GM19463 (cell line): ENCODE measurements at regions not wholly inside any gene's neighbourhood (a gene's known extent, or its start where the extent isn't known, plus 50 kb on each side); places are given as distances from the start of the nearest gene placed in this dataset.
"Not testable (repeated sequence)": the region's sequence is repeated elsewhere in the genome, so short reads cannot be mapped to it uniquely, and the experiment has no call there.

ENCODE experiments used
- ATAC-seq: cut with Tn5 transposase; IDR thresholded peaks from one replicate; pipeline ENCODE4 v1.9.1; 2021; ENCODE audit warnings: mild to moderate bottlenecking, moderate library complexity; ENCODE audit not compliant: unreplicated experiment

DNA sequence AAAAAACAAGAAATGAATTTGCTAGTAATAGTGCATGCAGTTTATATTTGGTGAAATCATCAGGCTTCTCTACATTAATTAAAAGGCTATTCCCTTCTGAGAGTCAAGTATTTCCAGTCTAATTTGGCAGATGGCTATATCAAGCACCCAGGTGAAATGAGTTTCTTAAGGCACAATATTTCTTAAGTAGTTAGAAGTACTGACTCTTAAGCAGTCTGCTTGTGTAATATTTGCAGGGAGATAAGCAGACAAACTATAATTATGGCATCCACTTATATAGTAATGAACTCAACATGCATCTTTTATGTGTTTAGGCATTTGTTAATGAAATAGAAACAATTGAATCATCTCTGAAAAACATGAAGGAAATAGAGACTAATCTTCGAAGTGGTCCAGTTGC, 189.2 kb downstream of the UTRN start:
- no peak for ATAC-seq

DNA sequence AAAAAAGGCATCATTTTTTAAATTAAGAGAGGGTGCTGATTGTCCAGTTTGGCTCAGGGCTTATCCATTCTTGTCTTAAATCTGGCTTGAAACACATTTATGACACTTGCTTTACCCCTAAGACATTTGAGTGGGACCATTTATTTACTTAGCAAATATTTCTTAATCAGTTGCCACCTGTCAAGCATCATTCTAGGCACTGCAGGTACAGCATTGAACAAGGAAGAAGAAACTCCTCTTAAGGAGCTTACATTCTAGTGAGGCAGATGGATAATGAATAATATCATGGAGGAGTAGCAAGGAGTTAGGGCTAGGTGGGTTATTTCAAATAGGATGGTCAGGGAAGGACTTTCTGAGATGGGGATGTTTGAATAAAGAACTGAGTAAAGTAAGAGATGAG, 189.8 kb downstream of the UTRN start:
- no peak for ATAC-seq

DNA sequence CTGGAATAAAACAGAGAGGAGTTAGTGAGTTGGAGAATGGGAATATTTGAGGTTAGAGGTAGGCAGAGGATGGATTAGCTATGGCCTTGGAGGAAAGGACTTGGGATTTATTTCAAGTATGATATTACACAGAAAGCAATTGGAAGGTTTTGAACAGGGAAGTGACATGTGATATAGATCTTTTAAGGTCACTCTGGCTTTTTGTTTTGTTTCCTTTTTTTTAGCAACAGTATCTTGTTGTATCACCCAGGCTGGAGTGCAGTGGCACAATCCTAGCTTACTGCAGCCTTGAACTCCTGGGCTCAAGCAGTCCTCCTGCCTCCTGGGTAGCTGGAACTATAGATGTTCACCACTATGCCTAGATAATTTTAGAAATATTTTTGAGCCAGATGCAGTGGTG, 190.3 kb downstream of the UTRN start:
- ATAC-seq = no peak

DNA sequence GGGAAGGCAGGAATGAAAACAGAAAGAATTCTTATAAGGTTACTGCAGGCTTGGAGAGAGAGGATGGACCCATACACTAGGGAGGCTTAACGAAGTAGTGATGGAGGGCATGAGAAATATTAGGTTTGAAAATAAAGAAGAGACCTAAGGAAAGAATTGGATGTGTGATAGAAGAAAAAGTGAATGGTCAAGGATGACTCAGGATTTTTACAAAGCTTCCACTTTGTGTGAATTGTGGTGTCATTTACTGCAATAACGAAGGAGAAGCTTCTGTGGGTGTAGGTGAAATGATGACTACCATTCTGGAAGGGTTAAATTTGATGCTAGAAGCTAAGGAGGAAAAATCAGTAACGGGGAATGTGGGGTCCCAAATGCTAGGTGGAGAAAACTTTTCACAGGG, 191.2 kb downstream of the UTRN start:
- ATAC-seq = no peak

DNA sequence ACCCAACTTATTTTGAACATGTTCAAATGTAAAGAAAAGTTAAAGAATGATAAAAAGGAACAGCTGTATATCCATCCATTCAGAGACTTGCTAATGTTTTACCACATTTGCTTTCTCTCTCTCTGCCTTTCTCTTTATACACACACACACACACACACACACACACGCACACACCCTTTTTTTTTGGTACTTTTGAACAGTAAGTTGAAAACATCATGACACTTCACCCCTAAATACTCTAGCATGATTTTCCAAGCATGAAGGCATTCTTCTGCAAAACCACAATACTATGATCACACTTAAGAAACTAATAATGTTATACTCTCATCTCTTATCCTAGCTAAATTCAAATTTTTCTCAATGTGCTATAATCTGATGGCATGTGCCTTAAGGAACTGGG, 192.3 kb downstream of the UTRN start:
- no peak for ATAC-seq

DNA sequence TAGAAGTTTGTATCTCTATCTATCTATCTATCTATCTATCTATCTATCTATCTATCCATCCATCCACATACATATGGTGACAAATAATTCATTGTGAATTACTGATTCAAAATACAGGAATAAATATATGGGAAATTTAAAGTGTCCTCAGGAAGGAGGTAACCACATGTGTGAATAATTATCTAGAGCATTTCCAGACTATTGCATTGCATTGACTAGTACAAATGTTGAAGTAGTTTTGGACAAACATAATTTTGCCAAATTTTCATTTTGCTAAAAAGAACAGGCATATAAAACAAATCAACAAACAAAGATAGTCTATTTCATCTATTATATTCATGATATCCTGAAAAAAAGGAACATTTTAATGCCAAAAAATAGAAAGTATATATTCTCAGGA, 192.7 kb downstream of the UTRN start:
- no peak for ATAC-seq

DNA sequence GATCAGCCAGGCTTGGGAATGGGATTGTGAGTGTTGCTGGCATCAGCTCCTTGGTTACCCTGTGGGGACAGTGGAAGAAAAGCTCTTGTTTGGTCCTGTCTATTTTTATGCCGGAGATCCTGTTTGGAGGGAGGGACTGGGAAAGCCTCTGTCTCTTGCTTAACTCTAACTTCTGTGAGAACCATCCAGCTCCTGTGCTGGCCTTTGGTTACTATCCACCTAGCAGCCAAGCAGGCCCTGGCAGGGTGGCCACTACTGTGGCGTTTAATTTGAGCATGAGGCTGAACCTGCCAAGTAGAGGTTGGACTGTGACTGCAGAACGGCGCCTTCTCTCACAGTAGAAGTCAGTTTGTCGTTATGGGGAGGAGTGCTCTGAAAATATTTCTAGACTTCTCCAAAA, 193.3 kb downstream of the UTRN start:
- no peak for ATAC-seq

DNA sequence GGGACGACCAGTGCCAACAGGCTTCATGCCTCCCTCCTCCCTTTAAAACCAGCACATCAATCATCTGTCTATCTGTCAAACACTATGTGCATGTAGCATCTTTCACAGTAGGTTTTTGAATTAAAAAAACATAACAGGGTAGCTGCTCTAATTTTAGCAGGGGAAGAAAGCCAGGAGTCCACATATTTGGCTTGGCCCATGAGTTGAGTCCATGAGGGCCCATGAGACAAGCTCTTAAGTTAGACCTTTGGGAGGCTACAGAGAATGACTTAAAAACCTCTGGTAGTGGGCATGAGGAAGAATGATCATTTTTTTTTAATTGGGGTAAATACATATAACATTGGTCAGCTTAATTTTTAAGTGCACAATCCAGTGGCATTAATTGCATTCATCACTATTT, 194.9 kb downstream of the UTRN start:
- no peak for ATAC-seq

DNA sequence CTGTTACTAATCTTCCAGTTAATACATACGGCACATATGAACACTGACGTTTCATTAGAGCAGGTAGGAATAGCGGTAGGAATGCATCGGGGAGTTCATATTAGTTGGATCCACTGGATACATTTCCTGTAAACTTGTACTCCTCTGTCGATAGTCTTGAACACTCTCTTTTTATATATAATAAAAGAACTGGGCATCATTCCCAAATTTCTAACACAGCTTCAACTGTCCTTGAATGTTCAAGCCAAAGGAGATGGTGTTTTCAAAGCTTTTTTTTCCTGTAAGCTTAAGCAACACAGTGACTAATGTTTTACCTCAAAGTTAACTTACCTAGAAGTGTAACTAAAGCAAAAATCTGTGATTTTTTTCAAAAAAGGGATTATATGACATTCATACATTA, 195.3 kb downstream of the UTRN start:
- no peak for ATAC-seq

DNA sequence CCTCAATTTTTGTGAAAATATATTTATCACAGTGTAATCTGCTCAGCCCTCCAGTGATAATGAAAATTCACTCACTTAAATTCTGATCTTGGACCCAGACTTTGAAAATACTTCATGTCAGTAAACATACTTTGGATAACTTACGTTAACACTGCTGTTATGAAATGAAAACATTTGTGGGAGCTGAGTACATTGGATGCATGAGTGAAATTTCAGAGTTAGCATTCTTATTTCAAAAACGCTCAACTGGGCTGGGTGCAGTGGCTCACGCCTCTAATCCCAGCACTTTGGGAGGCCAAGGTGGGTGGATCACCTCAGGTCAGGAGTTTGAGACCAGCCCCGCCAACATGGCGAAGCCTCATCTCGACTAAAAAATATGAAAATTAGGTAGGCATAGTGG, 196.4 kb downstream of the UTRN start:
- ATAC-seq = peak; percentile 9

DNA sequence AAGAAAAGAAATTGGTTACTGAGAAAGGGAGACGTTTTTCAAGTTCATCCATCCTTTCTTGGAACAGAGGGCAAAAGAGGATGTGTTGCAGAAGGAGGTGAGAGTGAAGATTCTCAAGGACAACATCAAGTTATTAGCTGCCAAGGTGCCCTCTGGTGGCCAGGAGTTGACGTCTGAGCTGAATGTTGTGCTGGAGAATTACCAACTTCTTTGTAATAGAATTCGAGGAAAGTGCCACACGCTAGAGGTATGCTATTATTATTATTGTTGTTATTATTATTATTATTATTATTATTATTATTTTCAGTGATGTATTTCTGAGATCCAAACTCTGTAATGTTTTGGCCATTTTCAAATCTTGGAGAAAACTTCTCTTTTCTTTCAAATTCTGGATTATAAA, 197.0 kb downstream of the UTRN start:
- ATAC-seq = peak; percentile 81

DNA sequence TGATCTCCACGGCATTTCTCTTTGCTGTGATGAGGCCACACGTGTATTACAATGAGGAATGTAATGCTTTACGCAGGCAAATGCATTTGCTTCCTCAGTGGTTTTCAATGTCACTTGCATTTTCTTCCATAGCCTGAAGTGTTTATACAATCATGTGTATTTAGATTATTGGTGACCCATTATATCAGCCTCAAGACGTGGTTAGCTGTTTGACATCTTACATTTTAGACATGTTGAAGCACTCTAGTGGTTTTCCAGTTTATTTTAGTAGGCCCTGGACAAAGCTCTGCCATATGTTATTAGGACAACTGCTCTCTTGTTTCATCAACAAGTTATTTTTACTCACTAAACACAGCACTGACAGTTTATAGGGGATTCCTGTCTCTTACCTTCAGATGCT, 200.4 kb downstream of the UTRN start:
- ATAC-seq = no peak

DNA sequence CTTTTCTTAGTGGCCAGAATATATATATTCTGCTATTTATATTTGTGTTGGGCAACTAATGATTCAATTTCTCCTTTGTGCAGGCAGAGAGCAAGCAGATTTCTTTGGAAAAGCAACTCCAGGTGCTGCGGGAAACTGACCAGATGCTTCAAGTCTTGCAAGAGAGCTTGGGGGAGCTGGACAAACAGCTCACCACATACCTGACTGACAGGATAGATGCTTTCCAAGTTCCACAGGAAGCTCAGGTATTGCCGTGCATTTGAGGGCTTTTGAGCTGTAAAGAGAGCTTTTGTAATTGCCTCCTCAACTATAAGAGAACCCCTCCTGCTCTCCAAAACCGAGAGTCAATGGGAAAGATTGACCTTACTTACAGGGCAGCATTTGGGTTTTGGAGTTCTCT, 203.5 kb downstream of the UTRN start:
- no peak for ATAC-seq

DNA sequence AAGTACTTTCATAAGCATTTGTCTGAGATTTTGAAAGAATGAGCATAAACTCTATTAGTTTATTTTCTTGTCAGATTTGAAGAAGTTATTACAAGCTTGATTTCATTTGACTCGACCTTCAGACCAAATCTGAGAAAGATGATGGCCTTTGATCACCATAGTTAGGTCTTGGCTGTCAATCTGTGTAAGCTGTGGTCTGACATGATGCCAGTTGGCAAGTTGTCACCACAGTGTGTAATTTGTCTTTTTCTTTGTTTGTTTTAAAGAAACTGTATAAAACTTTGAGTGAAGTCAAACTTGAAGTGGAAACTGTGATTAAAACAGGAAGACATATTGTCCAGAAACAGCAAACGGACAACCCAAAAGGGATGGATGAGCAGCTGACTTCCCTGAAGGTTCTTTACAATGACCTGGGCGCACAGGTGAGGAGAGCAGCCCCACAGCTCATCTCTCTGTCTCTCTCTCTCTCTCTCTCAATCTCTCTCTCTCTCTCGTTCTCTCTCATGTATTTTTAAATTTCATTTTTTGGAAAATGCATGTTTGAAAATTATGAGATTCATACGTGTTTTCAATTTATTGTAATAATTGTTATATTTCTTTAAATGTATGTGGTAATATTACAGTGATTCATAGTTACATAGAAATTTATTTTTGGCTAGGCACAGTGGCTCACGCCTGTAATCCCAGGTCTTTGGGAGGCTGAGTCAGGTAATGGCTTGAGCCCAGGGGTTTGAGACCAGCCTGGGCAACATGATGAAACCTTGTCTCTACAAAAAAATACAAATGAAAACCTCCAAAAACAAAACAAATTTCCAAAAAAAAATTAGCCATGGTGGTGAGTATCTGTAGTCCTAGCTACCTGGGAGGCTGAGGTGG, 208.1 kb downstream of the UTRN start:
- ATAC-seq = no peak

DNA sequence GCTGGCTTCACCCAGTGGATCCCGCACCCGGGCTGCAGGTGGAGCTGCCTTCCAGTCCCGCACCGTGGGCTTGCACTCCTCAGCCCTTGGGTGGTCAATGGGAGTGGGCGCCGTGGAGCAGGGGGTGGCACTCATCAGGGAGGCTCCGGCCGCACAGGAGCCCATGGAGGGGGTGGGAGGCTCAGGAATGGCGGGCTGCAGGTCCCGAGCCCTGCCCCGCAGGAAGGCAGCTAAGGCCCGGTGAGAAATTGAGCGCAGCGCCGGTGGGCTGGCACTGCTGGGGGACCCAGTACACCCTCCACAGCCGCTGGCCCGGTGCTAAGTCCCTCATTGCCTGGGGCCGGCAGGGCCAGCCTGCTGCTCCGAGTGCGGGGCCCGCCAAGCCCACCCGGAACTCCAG, 209.9 kb downstream of the UTRN start:
- not testable (repeated sequence) for ATAC-seq

DNA sequence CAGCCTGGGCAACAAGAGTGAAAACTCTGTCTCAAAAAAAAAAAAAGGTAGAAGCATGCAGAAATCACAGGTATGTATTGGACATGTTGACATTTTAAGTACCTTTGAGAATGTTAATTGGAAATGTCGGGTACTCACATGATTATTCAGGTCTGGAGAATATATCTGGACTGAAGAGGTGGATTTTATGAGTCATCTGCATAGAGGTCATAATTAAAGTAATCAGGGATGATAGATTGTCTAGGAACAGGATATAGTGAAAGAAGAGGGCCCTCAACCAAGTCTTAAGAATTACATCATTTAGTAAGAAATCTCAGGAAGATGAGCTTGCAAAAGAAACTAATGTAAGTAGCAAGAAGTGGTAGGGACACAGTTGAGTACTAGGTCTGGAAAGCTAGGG, 212.5 kb downstream of the UTRN start:
- no peak for ATAC-seq

DNA sequence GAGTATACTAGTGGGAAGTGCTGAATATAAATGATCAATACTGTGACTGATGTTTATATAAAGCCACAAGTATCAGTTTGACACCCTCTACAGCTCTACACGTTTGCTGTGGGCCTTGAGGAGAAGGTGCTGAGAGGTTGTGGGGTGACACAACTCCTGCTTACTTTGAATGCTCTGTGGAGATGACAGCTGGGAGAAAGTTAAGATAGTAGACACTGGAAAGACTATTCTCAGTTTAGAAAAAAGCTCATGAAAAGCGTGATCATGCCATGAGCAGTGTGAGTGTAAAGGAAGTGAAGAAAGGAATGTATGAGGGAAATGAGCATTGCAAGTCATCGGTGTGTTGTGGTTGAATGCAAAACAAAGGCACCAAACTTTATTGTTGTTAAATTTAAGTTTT, 215.8 kb downstream of the UTRN start:
- no peak for ATAC-seq

DNA sequence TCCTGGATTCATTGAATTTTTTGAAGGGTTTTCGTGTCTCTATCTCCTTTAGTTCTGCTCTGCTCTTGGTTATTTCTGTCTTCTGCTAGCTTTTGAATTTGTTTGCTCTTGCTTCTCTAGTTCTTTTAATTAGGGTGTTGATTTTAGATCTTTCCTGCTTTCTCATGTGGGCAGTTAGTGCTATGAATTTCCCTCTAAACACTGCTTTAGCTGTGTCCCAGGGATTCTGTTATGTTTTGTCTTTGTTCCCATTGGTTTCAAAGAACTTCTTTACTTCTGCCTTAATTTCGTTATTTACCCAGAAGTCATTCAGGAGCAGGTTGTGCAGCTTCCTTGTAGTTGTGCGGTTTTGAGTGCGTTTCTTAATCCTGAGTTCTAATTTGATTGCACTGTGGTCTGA, 220.1 kb downstream of the UTRN start:
- ATAC-seq = not testable (repeated sequence)

DNA sequence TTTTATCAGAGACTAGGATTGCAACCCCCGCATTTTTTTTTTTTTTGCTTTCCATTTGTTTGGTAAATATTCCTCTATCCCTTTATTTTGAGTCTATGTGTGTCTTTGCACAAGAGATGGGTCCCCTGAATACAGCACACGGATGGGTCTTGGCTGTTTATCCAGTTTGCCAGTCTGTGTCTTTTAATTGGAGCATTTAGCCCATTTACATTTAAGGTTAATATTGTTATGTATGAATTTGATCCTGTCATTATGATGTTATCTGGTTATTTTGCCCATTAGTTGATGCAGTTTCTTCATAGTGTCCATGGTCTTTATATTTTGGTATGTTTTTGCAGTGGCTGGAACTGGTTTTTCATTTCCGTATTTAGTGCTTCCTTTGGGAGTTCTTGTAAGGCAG, 220.9 kb downstream of the UTRN start:
- not testable (repeated sequence) for ATAC-seq

DNA sequence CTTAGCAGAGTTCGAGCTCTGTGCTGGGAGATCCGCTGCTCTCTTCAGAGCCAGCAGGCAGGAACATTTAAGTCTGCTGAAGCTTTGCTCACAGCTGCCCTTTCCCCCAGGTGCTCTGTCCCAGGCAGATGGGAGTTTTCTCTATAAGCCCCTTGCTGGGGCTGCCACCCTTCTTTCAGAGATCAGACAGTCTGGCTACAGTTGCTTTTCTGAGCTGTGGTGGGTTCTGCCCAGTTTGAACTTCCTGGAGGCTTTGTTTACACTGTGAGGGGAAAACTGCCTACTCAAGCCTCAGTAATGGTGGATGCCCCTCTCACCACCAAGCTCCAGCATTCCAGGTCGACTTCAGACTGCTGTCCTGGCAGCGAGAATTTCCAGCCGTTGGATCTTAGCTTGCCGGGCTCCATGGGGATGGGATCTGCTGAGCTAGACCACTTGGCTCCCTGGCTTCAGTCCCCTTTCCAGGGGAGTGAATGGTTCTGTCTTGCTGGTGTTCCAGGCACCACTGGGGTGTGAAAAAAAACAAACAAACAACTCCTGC, 222.7 kb downstream of the UTRN start:
- not testable (repeated sequence) for ATAC-seq

DNA sequence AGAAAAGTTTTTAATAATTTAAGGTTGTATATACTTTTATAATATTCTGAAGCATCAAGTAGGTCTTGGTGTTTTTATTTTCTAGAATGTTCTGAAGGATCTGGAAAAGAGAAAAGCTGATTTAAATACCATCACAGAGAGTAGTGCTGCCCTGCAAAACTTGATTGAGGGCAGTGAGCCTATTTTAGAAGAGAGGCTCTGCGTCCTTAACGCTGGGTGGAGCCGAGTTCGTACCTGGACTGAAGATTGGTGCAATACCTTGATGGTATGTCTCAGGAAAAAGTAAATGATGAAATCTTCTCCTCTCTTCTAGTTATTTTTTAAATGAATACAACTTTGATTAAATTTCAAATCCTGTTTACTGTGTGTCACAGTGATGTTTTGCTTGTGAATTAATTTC, 225.7 kb downstream of the UTRN start:
- ATAC-seq = no peak

DNA sequence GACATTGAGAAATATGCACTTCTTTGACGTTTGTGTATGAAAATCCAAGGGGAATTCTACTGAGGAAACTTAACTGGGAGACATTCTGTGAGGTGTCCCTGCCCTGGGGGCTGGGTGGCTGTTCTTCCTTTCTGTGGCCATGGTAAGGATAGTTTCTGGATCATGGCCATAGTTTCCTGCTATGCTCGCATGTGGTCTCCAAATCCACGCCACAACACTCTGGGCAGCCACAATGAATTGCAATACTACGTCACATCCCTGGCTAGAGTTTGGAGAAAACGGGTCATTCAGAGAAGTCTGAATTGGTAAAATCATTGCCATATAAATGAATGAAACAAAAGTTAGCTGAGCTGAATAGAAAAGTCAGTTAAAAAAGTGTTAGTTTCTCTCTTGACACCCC, 230.6 kb downstream of the UTRN start:
- ATAC-seq = no peak

DNA sequence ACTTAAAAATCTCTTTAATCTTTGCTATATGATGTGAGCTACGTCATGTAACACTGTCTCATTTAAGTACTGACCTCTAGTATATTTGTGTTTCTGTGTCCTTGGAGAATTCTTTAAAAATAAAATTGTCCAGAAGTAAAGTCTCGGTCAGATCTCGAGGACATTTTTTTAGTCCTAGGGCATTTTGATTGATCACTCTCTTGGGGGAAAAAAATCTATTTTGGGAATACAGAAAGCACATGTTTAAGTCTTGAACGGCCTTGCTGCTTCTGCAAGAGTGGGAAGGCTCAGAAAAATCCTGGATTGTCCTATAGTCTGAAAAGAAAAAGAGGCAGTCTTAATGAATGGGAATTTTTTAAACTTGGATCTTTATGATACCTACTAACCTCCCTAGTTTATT, 234.3 kb downstream of the UTRN start:
- ATAC-seq = no peak
